ENCODE measurements at regions not wholly inside any gene's neighbourhood (a gene's known extent, or its start where the extent isn't known, plus 50 kb on each side); places are given as distances from the start of the nearest gene placed in this dataset.

GRCh38 chr9:82456642-82457041 is 468.1 kb downstream of the SPATA31D1 start:
- no peak for TF ChIP-seq CTCF (IDR thresholded peaks at IDR 0.05; ENCODE audit: extremely low read depth, missing control alignments)
- no peak for DNase-seq (ENCODE audit: low spot score)

- DNase-seq (ENCODE audit: low spot score): no peak
- TF ChIP-seq CTCF (IDR thresholded peaks at IDR 0.05; ENCODE audit: extremely low read depth, missing control alignments): no peak
Observed at GRCh38 chr9:82457298-82457697, 468.7 kb downstream of the SPATA31D1 start.

GRCh38 chr9:82457891-82458290 is 469.3 kb downstream of the SPATA31D1 start:
- TF ChIP-seq CTCF (IDR thresholded peaks at IDR 0.05; ENCODE audit: extremely low read depth, missing control alignments): no peak
- no peak for DNase-seq (ENCODE audit: low spot score)

GRCh38 chr9:82458296-82458695 is 469.7 kb downstream of the SPATA31D1 start:
- TF ChIP-seq CTCF (IDR thresholded peaks at IDR 0.05; ENCODE audit: extremely low read depth, missing control alignments): no peak
- DNase-seq (ENCODE audit: low spot score): no peak

- DNase-seq (ENCODE audit: low spot score): no peak
- TF ChIP-seq CTCF (IDR thresholded peaks at IDR 0.05; ENCODE audit: extremely low read depth, missing control alignments): no peak
Observed at GRCh38 chr9:82466616-82467260, 478.2 kb downstream of the SPATA31D1 start.

GRCh38 chr9:82467436-82467835 is 478.9 kb downstream of the SPATA31D1 start:
- no peak for TF ChIP-seq CTCF (IDR thresholded peaks at IDR 0.05; ENCODE audit: extremely low read depth, missing control alignments)
- no peak for DNase-seq (ENCODE audit: low spot score)

GRCh38 chr9:82474235-82474634 is 485.7 kb downstream of the SPATA31D1 start:
- no peak for DNase-seq (ENCODE audit: low spot score)
- TF ChIP-seq CTCF (IDR thresholded peaks at IDR 0.05; ENCODE audit: extremely low read depth, missing control alignments): no peak

All from GM20000 (cell line).